Inflammatory macrophage treated with lipopolysaccharide for 1 hour (primary cell): ENCODE measurements at regions not wholly inside any gene's neighbourhood (a gene's known extent, or its start where the extent isn't known, plus 50 kb on each side); places are given as distances from the start of the nearest gene placed in this dataset.

Experiments used
- DNase-seq, 2 donors: peaks; one replicate each; pipeline ENCODE4 v3.0.0-alpha.2; 2020 to 2022

- no peak for DNase-seq
Measured at GRCh38 chr14:104292084-104292970, 153.9 kb downstream of the KIF26A start.

- DNase-seq: no peak
Measured at GRCh38 chr14:104293231-104293841, 154.9 kb downstream of the KIF26A start.

GRCh38 chr14:104293851-104294627 is 155.7 kb downstream of the KIF26A start:
- no peak for DNase-seq

GRCh38 chr14:104294628-104294982 is 156.2 kb downstream of the KIF26A start:
- DNase-seq: no peak

- no peak for DNase-seq
Measured at GRCh38 chr14:104294983-104295680, 156.7 kb downstream of the KIF26A start.

GRCh38 chr14:104295681-104296387 is 157.4 kb downstream of the KIF26A start:
- no peak for DNase-seq

GRCh38 chr14:104296388-104297312 is 158.3 kb downstream of the KIF26A start:
- no peak for DNase-seq

GRCh38 chr14:104297313-104297704 is 158.9 kb downstream of the KIF26A start:
- no peak for DNase-seq

GRCh38 chr14:104297721-104298401 is 159.5 kb downstream of the KIF26A start:
- no peak for DNase-seq

GRCh38 chr14:104298458-104298857 is 160.1 kb downstream of the KIF26A start:
- DNase-seq: no peak

- DNase-seq: no peak
Measured at GRCh38 chr14:104299993-104300761, 161.8 kb downstream of the KIF26A start.

- DNase-seq: no peak
Measured at GRCh38 chr14:104301731-104302460, 163.5 kb downstream of the KIF26A start.

- no peak for DNase-seq
Measured at GRCh38 chr14:104302794-104303405, 164.5 kb downstream of the KIF26A start.

- no peak for DNase-seq
Measured at GRCh38 chr14:104303705-104304425, 165.5 kb downstream of the KIF26A start.

GRCh38 chr14:104304451-104305351 is 166.3 kb downstream of the KIF26A start:
- no peak for DNase-seq
